Fibroblast of mammary gland (primary cell): ENCODE measurements at regions not wholly inside any gene's neighbourhood (a gene's known extent, or its start where the extent isn't known, plus 50 kb on each side); places are given as distances from the start of the nearest gene placed in this dataset.
A peak's percentile ranks its signal among the peaks of the same experiment; 100 is the strongest.
"Not testable (repeated sequence)": the region's sequence is repeated elsewhere in the genome, so short reads cannot be mapped to it uniquely, and the experiment has no call there.

Experiments used
- DNase-seq: peaks from one replicate; pipeline ENCODE4 v3.0.0-alpha.2; 2010; ENCODE audit warnings: low read depth
- H3K4me3 ChIP-seq: 2 replicates; pipeline ENCODE4 v1.5.1; 2011; ENCODE audit warnings: low read depth, mild to moderate bottlenecking, low read length, moderate library complexity; ENCODE audit not compliant: control insufficient read depth
- CTCF ChIP-seq: conservative IDR thresholded peaks from 2 replicates; pipeline ENCODE4 v1.5.1; 2011; ENCODE audit warnings: low read depth, low read length, inconsistent platforms; ENCODE audit not compliant: control insufficient read depth, insufficient read depth

- no peak overlapping the region for H3K4me3 ChIP-seq
- no peak for TF ChIP-seq CTCF
- no peak for DNase-seq
These were observed 148.5 kb upstream of the PITRM1 start for GRCh38 chr10:3321123-3321522.

GRCh38 chr10:3319811-3320226 lies 147.2 kb upstream of the PITRM1 start:
- no peak for TF ChIP-seq CTCF
- DNase-seq, result no peak
- H3K4me3 ChIP-seq, result no peak overlapping the region

- DNase-seq, H3K4me3 ChIP-seq: not testable (repeated sequence)
These were observed 145.9 kb upstream of the PITRM1 start for GRCh38 chr10:3318480-3318807.

GRCh38 chr10:3317553-3318479 lies 145.2 kb upstream of the PITRM1 start:
- not testable (repeated sequence) for H3K4me3 ChIP-seq, DNase-seq

- DNase-seq, H3K4me3 ChIP-seq: not testable (repeated sequence)
These were observed 142.0 kb upstream of the PITRM1 start for GRCh38 chr10:3314445-3315085.

- DNase-seq, result peak; percentile 79
These were observed 141.3 kb upstream of the PITRM1 start for GRCh38 chr10:3313784-3314444.

GRCh38 chr10:3312403-3312940 lies 139.9 kb upstream of the PITRM1 start:
- no peak for TF ChIP-seq CTCF
- DNase-seq, result no peak
- no peak overlapping the region for H3K4me3 ChIP-seq

More at GRCh38 chr10:3313784-3314444, 141.3 kb upstream of the PITRM1 start:
- H3K4me3 ChIP-seq, result not testable (repeated sequence)

GRCh38 chr10:3310016-3310784 lies 137.6 kb upstream of the PITRM1 start:
- no peak for DNase-seq
- no peak for TF ChIP-seq CTCF
- H3K4me3 ChIP-seq, result no peak overlapping the region
